ENCODE measurements at regions not wholly inside any gene's neighbourhood (a gene's known extent, or its start where the extent isn't known, plus 50 kb on each side); places are given as distances from the start of the nearest gene placed in this dataset.
"Not testable (repeated sequence)": the region's sequence is repeated elsewhere in the genome, so short reads cannot be mapped to it uniquely, and the experiment has no call there.

- no peaks in the 10 kb centered on the region for H3K36me3 ChIP-seq (ENCODE audit: control insufficient read depth in 2 of 3, insufficient read depth in 3 of 3, low read length in 3 of 3)
- intact Hi-C loops (cut with DNase I), result no loop called here
- TF ChIP-seq CTCF (IDR thresholded peaks at IDR 0.05; ENCODE audit: borderline replicate concordance, extremely low read depth, insufficient read depth), result no peak
- H3K4me1 ChIP-seq (ENCODE audit: control insufficient read depth in 2 of 3, insufficient read depth in 2 of 3, low read depth in 1 of 3, low read length in 3 of 3), result no peaks in the 10 kb centered on the region
- H3K27ac ChIP-seq (ENCODE audit: low read depth in 2 of 2, low read length in 2 of 2), result no peak overlapping the region
- FAIRE-seq (no peak), DNase-seq (no peak)
- H3K9ac ChIP-seq (ENCODE audit: low read length in 3 of 3), result no peak overlapping the region
- peaks cover 0 to 3% (median 0%) of the 10 kb centered on the region in 3 donors for H3K9me3 ChIP-seq (ENCODE audit: control insufficient read depth in 2 of 3, insufficient read depth in 1 of 3, low read length in 3 of 3)
- no peaks in the 10 kb centered on the region for H3K27me3 ChIP-seq (ENCODE audit: control insufficient read depth, insufficient read depth, low read length)
- no peak overlapping the region for H3K4me3 ChIP-seq (ENCODE audit: low read length in 3 of 3)
Observed at GRCh38 chr1:65640046-65640445, 152.6 kb upstream of the PDE4B start.

GRCh38 chr1:65649185-65649584, 143.5 kb upstream of the PDE4B start:
- H3K4me1 ChIP-seq (ENCODE audit: control insufficient read depth in 2 of 3, insufficient read depth in 2 of 3, low read depth in 1 of 3, low read length in 3 of 3); H3K9ac ChIP-seq (ENCODE audit: low read length in 3 of 3); DNase-seq; H3K9me3 ChIP-seq (ENCODE audit: control insufficient read depth in 2 of 3, insufficient read depth in 1 of 3, low read length in 3 of 3); H3K36me3 ChIP-seq (ENCODE audit: control insufficient read depth in 2 of 3, insufficient read depth in 3 of 3, low read length in 3 of 3); H3K27ac ChIP-seq (ENCODE audit: low read depth in 2 of 2, low read length in 2 of 2); intact Hi-C loops (cut with DNase I); H3K4me3 ChIP-seq (ENCODE audit: low read length in 3 of 3); H3K27me3 ChIP-seq (ENCODE audit: control insufficient read depth, insufficient read depth, low read length); FAIRE-seq: not testable (repeated sequence)

- Histone ChIP-seq H3K9me3 (ENCODE audit: control insufficient read depth in 2 of 3, insufficient read depth in 1 of 3, low read length in 3 of 3) (no peaks in the 10 kb centered on the region), H3K4me1 (ENCODE audit: control insufficient read depth in 2 of 3, insufficient read depth in 2 of 3, low read depth in 1 of 3, low read length in 3 of 3) (no peaks in the 10 kb centered on the region), H3K4me3 (ENCODE audit: low read length in 3 of 3) (no peak overlapping the region), H3K27ac (ENCODE audit: low read depth in 2 of 2, low read length in 2 of 2) (no peak overlapping the region), H3K9ac (ENCODE audit: low read length in 3 of 3) (no peak overlapping the region), H3K36me3 (ENCODE audit: control insufficient read depth in 2 of 3, insufficient read depth in 3 of 3, low read length in 3 of 3) (no peaks in the 10 kb centered on the region), H3K27me3 (ENCODE audit: control insufficient read depth, insufficient read depth, low read length) (no peaks in the 10 kb centered on the region)
- no peak for FAIRE-seq
- no peak for DNase-seq
- intact Hi-C loops (cut with DNase I), result no loop called here
- TF ChIP-seq CTCF (IDR thresholded peaks at IDR 0.05; ENCODE audit: borderline replicate concordance, extremely low read depth, insufficient read depth), result no peak
Observed at GRCh38 chr1:65650682-65651081, 142.0 kb upstream of the PDE4B start.

GRCh38 chr1:65654526-65654925, 138.2 kb upstream of the PDE4B start:
- DNase-seq; FAIRE-seq; H3K27me3 ChIP-seq (ENCODE audit: control insufficient read depth, insufficient read depth, low read length); H3K9ac ChIP-seq (ENCODE audit: low read length in 3 of 3); H3K36me3 ChIP-seq (ENCODE audit: control insufficient read depth in 2 of 3, insufficient read depth in 3 of 3, low read length in 3 of 3); H3K4me1 ChIP-seq (ENCODE audit: control insufficient read depth in 2 of 3, insufficient read depth in 2 of 3, low read depth in 1 of 3, low read length in 3 of 3); H3K9me3 ChIP-seq (ENCODE audit: control insufficient read depth in 2 of 3, insufficient read depth in 1 of 3, low read length in 3 of 3); H3K4me3 ChIP-seq (ENCODE audit: low read length in 3 of 3); intact Hi-C loops (cut with DNase I); H3K27ac ChIP-seq (ENCODE audit: low read depth in 2 of 2, low read length in 2 of 2): not testable (repeated sequence)

- H3K4me3 ChIP-seq (ENCODE audit: low read length in 3 of 3); H3K27me3 ChIP-seq (ENCODE audit: control insufficient read depth, insufficient read depth, low read length); H3K36me3 ChIP-seq (ENCODE audit: control insufficient read depth in 2 of 3, insufficient read depth in 3 of 3, low read length in 3 of 3); DNase-seq; H3K9ac ChIP-seq (ENCODE audit: low read length in 3 of 3); H3K9me3 ChIP-seq (ENCODE audit: control insufficient read depth in 2 of 3, insufficient read depth in 1 of 3, low read length in 3 of 3); H3K4me1 ChIP-seq (ENCODE audit: control insufficient read depth in 2 of 3, insufficient read depth in 2 of 3, low read depth in 1 of 3, low read length in 3 of 3); intact Hi-C loops (cut with DNase I); FAIRE-seq; H3K27ac ChIP-seq (ENCODE audit: low read depth in 2 of 2, low read length in 2 of 2): not testable (repeated sequence)
Observed at GRCh38 chr1:65657609-65658008, 135.1 kb upstream of the PDE4B start.

Measured in kidney (tissue), 13 donors.